HK-2 (cell line): ENCODE measurements at regions not wholly inside any gene's neighbourhood (a gene's known extent, or its start where the extent isn't known, plus 50 kb on each side); places are given as distances from the start of the nearest gene placed in this dataset.

Source experiments
- DNase-seq: peaks from one replicate; pipeline ENCODE4 v3.0.0-alpha.2; 2018; ENCODE audit not compliant: unreplicated experiment

- no peak for DNase-seq
Observed at GRCh38 chr22:22999523-22999922, 70.8 kb upstream of the GNAZ start.

GRCh38 chr22:23000657-23001347 lies 69.5 kb upstream of the GNAZ start:
- no peak for DNase-seq

- no peak for DNase-seq
Observed at GRCh38 chr22:23001463-23001862, 68.9 kb upstream of the GNAZ start.

GRCh38 chr22:23002612-23003180 lies 67.6 kb upstream of the GNAZ start:
- DNase-seq, result no peak

GRCh38 chr22:23007823-23008222 lies 62.5 kb upstream of the GNAZ start:
- no peak for DNase-seq

- no peak for DNase-seq
Observed at GRCh38 chr22:23008896-23009295, 61.4 kb upstream of the GNAZ start.
